ENCODE measurements at regions not wholly inside any gene's neighbourhood (a gene's known extent, or its start where the extent isn't known, plus 50 kb on each side); places are given as distances from the start of the nearest gene placed in this dataset.
A peak's percentile ranks its signal among the peaks of the same experiment; 100 is the strongest.

DNA sequence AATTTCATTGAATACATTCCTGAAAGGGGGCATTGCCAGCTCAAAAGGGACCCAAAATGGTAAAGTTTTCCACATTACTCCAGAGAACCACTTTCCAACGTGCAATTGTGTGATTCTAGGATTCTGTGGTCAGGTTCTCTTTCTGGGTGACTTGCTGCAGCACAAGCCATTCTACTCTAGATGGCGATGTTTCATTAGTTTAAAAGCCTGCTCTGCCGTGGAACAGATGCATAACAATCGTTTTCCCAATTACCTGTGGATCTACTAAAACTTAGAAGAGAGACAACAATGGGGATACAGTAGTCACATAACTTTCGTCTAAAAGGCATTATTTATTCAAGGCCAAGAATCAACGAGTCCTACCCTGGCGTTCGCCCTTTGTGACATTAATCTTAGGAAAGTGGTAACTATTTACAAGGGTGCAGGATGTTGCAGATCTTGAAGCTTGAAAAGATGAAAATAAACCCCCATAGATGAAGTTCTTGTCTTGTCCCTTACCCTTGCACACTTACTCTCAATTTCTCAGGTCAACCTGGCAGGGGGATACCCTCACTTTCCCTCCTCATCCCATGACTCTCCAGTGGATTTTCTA is 400.9 kb downstream of the SNAPC1 start:
- peak; percentile 55 for DNase-seq

GRCh38 chr14:62168564-62169155 is 406.4 kb downstream of the SNAPC1 start:
- DNase-seq: no peak

GRCh38 chr14:62179367-62180018 is 417.3 kb downstream of the SNAPC1 start:
- DNase-seq: peak; percentile 80

DNA sequence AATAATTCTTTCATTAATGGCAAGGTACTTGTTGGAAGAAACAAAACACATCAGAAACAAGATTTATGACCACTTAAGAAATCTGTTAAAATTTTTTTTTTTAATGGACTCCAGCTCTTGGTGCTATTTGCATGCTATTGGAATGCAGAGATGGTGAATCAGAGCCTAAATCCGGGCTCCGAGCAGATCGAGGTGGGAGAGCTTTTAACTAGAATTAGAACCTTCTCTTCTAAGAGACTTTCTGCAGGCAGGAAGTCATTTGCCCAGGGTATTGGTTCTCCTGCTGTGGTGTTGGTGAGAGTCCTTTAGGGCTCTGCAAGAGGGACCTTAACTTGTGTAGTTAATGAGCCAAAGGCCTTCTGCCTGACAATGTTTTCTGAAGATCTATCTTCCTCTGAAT is 419.4 kb downstream of the SNAPC1 start:
- DNase-seq: no peak

GRCh38 chr14:62185078-62185477 is 422.9 kb downstream of the SNAPC1 start:
- no peak for DNase-seq

DNA sequence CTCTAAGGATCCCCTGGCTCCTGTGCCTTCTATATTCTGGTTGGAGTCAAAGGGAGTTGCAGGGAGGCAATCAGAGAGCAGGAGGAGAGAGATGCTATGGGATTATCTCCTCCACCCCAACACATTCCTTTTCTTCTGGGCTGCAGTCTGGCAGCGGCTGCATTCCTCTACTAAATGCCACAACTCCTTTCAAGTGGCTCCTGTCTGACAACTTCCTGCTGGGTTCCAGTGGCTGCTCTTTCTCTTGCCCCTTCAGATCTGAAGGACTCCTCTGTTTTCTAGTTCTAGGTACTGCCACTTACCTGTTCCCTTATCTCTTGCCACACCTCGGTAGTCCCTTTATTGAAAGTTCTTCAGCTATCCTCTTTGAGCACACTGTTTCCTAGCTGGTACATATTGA is 425.0 kb downstream of the SNAPC1 start:
- DNase-seq: no peak

DNA sequence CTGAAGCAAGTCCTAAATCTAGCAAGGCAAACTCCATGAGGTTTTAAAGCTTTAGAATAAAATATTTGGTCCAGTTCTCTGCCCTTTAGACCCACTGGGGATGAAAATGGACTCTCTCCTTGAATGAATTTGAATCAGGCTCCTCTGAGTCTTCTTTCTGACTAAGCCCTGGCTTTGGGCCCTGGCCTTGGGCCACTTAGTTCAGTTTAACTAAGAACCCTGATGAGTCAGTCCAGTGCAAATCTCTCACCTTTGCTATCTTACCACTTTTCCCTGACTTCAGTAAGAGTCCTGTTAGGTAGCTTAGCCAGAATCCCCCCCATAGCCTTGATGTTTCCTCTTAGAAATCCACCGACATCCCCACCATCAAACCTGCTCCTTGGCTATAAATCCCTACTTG is 427.5 kb downstream of the SNAPC1 start:
- no peak for DNase-seq

DNA sequence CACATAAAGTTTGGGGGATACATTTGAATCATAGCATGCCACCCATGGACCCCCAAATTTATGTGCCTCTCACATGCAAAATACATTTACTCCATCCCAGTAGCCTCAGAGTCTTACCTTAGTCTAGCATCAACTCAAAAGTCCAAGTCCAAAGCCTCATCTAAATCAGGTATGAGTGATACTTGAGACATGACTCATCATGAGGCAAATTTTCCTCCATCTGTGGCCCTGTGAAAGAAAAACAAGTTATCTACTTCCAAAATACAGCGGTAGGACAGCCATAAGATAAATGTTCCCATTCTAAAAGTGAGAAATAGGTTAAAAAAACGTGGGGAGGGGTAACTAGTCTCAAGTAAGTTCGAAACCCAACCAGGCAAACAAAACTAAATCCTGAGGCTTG is 444.2 kb downstream of the SNAPC1 start:
- DNase-seq: no peak

DNA sequence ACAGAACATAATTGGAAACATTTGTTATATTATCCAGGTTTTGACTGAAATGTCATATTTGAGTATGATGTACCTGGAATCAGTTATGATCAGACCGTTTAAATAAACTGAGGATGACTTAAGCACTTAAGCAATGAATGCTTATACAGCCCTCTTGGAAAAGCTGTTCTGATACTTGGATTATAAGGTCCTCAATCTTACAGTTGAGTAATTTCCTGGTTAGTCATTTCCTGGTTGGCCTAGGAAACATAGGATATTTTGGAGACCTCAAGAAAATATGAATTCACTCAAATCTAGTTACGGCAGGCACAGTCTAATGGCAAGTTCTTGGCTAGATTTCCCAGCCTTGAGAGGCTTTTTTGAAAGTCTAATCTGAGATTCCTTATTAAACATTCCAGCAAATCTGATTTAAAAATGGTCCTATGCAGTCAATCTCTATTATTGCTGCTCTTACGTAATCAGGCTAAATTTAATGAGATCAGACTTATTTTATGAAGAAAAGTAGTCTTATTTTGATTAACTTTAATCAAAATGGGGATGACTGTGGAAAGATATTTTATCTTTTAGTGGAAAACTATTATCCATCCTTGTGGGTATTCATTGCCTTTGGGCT is 447.2 kb downstream of the SNAPC1 start:
- no peak for DNase-seq

DNA sequence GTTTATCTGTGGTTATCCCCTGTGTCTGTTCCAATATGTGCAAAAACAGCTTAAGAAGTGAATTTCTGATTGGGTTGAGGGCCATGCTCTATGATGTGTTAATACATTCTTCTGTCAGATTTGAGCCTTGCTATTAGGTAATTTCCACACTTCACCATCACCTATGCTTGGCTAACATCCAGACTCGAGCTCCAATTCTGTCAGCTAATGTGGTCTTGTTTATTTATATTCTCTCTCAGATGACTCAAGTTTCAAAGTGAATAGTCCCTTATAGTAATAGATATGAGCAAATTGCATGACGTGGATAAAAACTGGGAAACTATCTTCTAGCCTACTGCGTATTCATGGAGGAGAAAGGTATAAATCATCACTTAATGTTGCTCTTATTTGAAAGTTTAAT is 451.3 kb downstream of the SNAPC1 start:
- DNase-seq: no peak

GRCh38 chr14:62216121-62216520 is 453.9 kb downstream of the SNAPC1 start:
- peak; percentile 15 for DNase-seq

- DNase-seq: no peak
Observed at GRCh38 chr14:62234849-62235248, 472.6 kb downstream of the SNAPC1 start.

DNA sequence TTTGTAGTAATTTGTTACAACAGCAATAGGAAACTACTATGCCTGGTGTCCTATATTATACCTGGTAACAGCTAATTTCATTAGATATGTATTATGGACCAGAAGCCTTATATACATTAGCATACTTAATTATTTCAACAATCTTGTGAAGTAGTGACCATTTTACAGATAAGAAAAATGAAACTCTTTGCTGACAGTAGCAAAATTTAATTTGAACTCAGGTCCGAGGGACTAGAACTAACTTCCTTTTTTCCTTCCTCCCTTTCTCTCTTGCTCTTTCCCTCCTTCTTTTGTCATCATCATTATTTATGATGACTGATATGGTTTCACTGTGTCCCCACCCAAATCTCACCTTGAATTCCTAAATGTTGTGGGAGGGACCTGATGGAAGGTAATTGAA is 482.0 kb downstream of the SNAPC1 start:
- no peak for DNase-seq

GRCh38 chr14:62247266-62247665 is 485.0 kb downstream of the SNAPC1 start:
- no peak for DNase-seq

GRCh38 chr14:62251237-62251636 is 489.0 kb downstream of the SNAPC1 start:
- DNase-seq: no peak

- DNase-seq: no peak
Observed at GRCh38 chr14:62253171-62253570, 491.0 kb downstream of the SNAPC1 start.

- no peak for DNase-seq
Observed at GRCh38 chr14:62253911-62254310, 491.7 kb downstream of the SNAPC1 start.

GRCh38 chr14:62269204-62269603 is 507.0 kb downstream of the SNAPC1 start:
- DNase-seq: no peak

- no peak for DNase-seq
Observed at GRCh38 chr14:62270236-62270635, 508.0 kb downstream of the SNAPC1 start.

- no peak for DNase-seq
Observed at GRCh38 chr14:62280366-62280765, 518.1 kb downstream of the SNAPC1 start.

DNA sequence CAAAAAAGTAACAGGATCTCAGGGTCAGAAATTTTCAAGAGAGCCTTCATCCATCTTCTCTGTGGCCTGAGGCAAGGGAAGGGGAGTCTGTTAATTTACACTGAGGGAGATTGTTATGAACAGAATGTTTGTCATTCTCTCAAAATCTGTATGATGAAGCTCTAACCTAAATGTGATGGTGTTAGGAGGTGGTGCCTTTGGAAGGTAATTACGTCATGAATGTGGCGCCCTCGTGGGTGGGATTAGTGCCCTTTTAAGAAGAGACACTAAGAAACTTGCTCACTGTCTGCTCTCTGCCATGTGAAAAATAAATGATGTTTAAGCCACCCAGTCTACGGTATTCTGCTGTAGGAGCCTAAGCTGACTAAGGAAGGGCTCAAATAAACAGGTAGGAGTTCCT is 521.6 kb downstream of the SNAPC1 start:
- DNase-seq: no peak

DNA sequence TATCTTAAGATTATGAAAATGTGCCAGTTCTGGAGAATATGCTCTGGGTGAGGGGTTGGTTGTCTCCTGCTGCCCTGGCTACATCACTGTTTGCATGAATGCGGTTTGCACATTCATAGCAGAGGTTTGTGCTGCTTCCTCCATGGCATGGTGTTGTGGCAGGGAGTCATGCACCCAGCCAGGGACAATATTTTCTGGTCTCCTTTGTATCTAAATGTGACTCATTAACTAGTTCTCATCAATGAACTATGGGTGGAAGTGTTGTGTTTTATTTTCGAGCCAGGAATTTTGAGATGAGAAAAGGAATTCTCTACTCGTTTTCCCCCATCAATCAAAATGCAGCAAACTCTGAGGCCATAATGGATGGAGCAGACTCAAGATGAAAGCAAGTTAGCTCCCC is 527.3 kb downstream of the SNAPC1 start:
- DNase-seq: no peak

DNA sequence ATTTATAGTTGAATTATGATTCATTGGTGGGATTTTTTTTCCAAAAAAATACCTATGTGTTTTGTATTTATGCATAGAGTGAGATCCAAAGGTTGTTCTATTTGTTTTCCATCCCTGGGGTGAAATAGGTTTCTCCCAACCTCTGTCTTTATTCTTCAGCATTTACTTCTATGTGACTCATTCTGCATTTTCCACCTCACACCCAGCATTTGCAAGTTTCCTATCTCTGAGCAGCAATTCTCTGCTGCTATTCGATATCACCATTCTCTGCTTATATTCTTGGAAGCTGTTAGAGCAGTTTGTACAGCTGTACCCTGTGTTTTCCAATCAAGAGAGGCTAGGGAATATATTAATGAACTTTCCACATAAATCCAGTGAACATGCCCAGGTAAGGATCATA is 538.9 kb downstream of the SNAPC1 start:
- no peak for DNase-seq

GRCh38 chr14:62301911-62302310 is 539.7 kb downstream of the SNAPC1 start:
- DNase-seq: no peak
